ENCODE measurements at regions not wholly inside any gene's neighbourhood (a gene's known extent, or its start where the extent isn't known, plus 50 kb on each side); places are given as distances from the start of the nearest gene placed in this dataset.

GRCh38 chr5:89504051-89504450 is 621.1 kb upstream of the MEF2C start:
- TF ChIP-seq CTCF (IDR thresholded peaks at IDR 0.05) (no peak), POLR2A (IDR thresholded peaks at IDR 0.05) (no peak), POLR2AphosphoS5 (IDR thresholded peaks at IDR 0.05) (no peak)
- no peak for DNase-seq (ENCODE audit: low spot score in 2 of 2)
- H3K4me1 ChIP-seq, result no peaks in the 10 kb centered on the region
- H3K27ac ChIP-seq, result no peak overlapping the region
- H3K27me3 ChIP-seq, result no peaks in the 10 kb centered on the region
- no peak overlapping the region for H3K4me3 ChIP-seq
- intact Hi-C loops (cut with DNase I; ENCODE audit: low total_unique reads), result no loop called here
- no peaks in the 10 kb centered on the region for H3K9me3 ChIP-seq
- no peaks in the 10 kb centered on the region for H3K36me3 ChIP-seq

DNA sequence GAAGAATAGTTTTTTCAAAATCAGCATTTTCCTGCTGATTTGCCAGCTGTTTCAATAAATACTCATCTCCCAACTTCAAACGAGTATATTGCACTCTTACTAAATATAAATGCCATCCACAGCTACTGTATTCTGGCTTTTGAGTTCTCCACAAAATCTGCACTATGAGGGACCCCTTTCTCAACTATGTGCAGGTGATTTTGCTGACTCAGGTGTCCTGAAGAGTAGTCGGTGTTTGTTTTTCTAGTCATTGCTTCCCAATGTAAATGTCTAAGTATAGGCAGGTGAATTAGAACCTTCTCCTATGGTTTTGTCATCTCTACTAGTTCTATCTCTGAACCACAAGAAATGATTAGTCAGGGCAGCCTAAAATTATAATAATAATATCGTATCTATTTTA is 616.8 kb upstream of the MEF2C start:
- Histone ChIP-seq H3K27me3 (no peaks in the 10 kb centered on the region), H3K9me3 (no peaks in the 10 kb centered on the region), H3K4me1 (no peaks in the 10 kb centered on the region), H3K36me3 (no peaks in the 10 kb centered on the region), H3K27ac (no peak overlapping the region), H3K4me3 (no peak overlapping the region)
- DNase-seq (ENCODE audit: low spot score in 2 of 2), result no peak
- TF ChIP-seq CTCF (IDR thresholded peaks at IDR 0.05) (no peak), POLR2A (IDR thresholded peaks at IDR 0.05) (no peak)
- intact Hi-C loops (cut with DNase I; ENCODE audit: low total_unique reads), result no loop called here

GRCh38 chr5:89498699-89499098 is 615.7 kb upstream of the MEF2C start:
- no peaks in the 10 kb centered on the region for H3K27me3 ChIP-seq
- no peaks in the 10 kb centered on the region for H3K4me1 ChIP-seq
- no peaks in the 10 kb centered on the region for H3K36me3 ChIP-seq
- intact Hi-C loops (cut with DNase I; ENCODE audit: low total_unique reads), result no loop called here
- H3K27ac ChIP-seq, result no peak overlapping the region
- no peak for TF ChIP-seq CTCF (IDR thresholded peaks at IDR 0.05)
- TF ChIP-seq POLR2A (IDR thresholded peaks at IDR 0.05), result no peak
- no peak for TF ChIP-seq POLR2AphosphoS5 (IDR thresholded peaks at IDR 0.05)
- DNase-seq (ENCODE audit: low spot score in 2 of 2), result no peak
- no peak overlapping the region for H3K4me3 ChIP-seq
- no peaks in the 10 kb centered on the region for H3K9me3 ChIP-seq

DNA sequence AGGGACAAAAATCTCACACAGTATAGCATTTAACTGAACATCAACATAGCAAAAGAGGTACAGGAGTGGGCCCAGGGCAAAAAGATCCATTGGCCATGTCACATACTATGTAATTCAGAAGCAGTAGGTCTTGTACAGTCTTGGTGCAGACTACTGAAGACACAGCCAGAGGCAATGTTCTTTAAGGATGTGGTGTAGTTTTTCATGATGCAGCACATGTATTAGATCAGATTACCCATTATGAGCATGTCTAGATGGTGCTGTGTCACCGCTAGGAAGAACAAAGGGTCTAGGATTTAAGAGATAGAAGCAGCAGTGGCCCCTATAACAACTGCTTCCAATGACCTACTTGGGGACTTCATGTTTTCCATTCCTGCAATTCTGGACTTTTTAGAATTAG is 610.4 kb upstream of the MEF2C start:
- Histone ChIP-seq H3K27ac (no peak overlapping the region), H3K9me3 (no peaks in the 10 kb centered on the region), H3K4me1 (no peaks in the 10 kb centered on the region), H3K36me3 (no peaks in the 10 kb centered on the region), H3K27me3 (no peaks in the 10 kb centered on the region), H3K4me3 (no peak overlapping the region)
- intact Hi-C loops (cut with DNase I; ENCODE audit: low total_unique reads), result no loop called here
- no peak for DNase-seq (ENCODE audit: low spot score in 2 of 2)
- TF ChIP-seq CTCF (IDR thresholded peaks at IDR 0.05) (no peak), POLR2AphosphoS5 (IDR thresholded peaks at IDR 0.05) (no peak), POLR2A (IDR thresholded peaks at IDR 0.05) (no peak)

DNA sequence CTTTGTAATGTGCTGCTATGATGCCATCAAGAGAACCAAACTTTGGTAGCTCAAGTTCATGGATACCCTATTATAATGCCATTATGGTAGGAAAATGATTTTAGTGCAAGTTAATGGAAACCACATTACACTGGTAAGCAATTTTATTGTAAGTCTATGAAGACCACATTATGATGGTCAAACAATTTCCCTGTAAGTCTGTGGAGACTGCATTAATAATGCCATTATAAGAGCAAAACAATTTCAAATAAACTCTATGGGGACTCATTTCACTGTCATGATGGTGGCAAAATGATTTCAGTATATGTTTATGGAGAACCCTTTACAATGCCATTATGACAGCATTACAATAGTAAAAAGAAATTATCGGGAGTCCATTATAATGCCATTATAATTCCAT is 602.0 kb upstream of the MEF2C start:
- TF ChIP-seq POLR2AphosphoS5 (IDR thresholded peaks at IDR 0.05) (no peak), CTCF (IDR thresholded peaks at IDR 0.05) (no peak), POLR2A (IDR thresholded peaks at IDR 0.05) (no peak)
- Histone ChIP-seq H3K9me3 (no peaks in the 10 kb centered on the region), H3K27me3 (no peaks in the 10 kb centered on the region), H3K4me1 (no peaks in the 10 kb centered on the region), H3K4me3 (no peak overlapping the region), H3K36me3 (no peaks in the 10 kb centered on the region), H3K27ac (no peak overlapping the region)
- DNase-seq (ENCODE audit: low spot score in 2 of 2), result no peak
- intact Hi-C loops (cut with DNase I; ENCODE audit: low total_unique reads), result no loop called here
